ENCODE measurements at regions not wholly inside any gene's neighbourhood (a gene's known extent, or its start where the extent isn't known, plus 50 kb on each side); places are given as distances from the start of the nearest gene placed in this dataset.

GRCh38 chr13:71935166-71935840 is 68.3 kb upstream of the DACH1 start:
- no peak for DNase-seq

DNA sequence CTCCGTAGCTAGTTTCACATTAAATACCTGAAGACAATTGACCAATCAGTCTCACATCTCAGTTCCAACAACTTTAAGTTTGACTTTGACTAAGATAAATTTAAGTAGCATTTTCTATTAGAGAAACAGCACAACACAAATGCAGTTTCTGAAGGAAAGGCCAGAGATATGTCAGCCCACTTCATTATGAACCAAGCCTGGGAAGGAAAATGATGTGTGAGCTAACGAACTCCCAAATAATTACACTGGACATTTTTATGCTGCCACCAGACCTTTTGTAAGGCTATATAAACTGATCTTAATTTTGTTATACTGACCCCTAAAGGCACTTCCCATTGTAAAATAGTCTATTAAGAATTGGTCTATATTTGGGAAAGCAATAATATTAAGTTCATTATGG is 57.9 kb upstream of the DACH1 start:
- no peak for DNase-seq

- DNase-seq: no peak
Observed at GRCh38 chr13:71922194-71922593, 55.2 kb upstream of the DACH1 start.

Measured in activated CD8-positive, alpha-beta memory T cell treated with anti-CD3 and anti-CD28 coated beads for 24 hours (primary cell).